ENCODE measurements at regions not wholly inside any gene's neighbourhood (a gene's known extent, or its start where the extent isn't known, plus 50 kb on each side); places are given as distances from the start of the nearest gene placed in this dataset.

- intact Hi-C loops (cut with micrococcal nuclease), result no loop called here
Measured at GRCh38 chr16:13291591-13292333, 390.4 kb downstream of the SHISA9 start.

GRCh38 chr16:13296206-13296605 lies 394.8 kb downstream of the SHISA9 start:
- intact Hi-C loops (cut with micrococcal nuclease), result no loop called here

GRCh38 chr16:13298666-13299065 lies 397.3 kb downstream of the SHISA9 start:
- intact Hi-C loops (cut with micrococcal nuclease), result no loop called here

GRCh38 chr16:13300066-13300840 lies 398.9 kb downstream of the SHISA9 start:
- intact Hi-C loops (cut with micrococcal nuclease), result no loop called here

- intact Hi-C loops (cut with micrococcal nuclease), result no loop called here
Measured at GRCh38 chr16:13305019-13305755, 403.8 kb downstream of the SHISA9 start.

GRCh38 chr16:13306161-13306995 lies 405.0 kb downstream of the SHISA9 start:
- intact Hi-C loops (cut with micrococcal nuclease), result no loop called here

- intact Hi-C loops (cut with micrococcal nuclease), result no loop called here
Measured at GRCh38 chr16:13307255-13307654, 405.9 kb downstream of the SHISA9 start.

- intact Hi-C loops (cut with micrococcal nuclease), result no loop called here
Measured at GRCh38 chr16:13307851-13308250, 406.5 kb downstream of the SHISA9 start.

- intact Hi-C loops (cut with micrococcal nuclease), result no loop called here
Measured at GRCh38 chr16:13312063-13312462, 410.7 kb downstream of the SHISA9 start.

- intact Hi-C loops (cut with micrococcal nuclease), result no loop called here
Measured at GRCh38 chr16:13313351-13313750, 412.0 kb downstream of the SHISA9 start.

- intact Hi-C loops (cut with micrococcal nuclease), result no loop called here
Measured at GRCh38 chr16:13314633-13315032, 413.2 kb downstream of the SHISA9 start.

GRCh38 chr16:13315642-13316427 lies 414.4 kb downstream of the SHISA9 start:
- intact Hi-C loops (cut with micrococcal nuclease), result no loop called here

- intact Hi-C loops (cut with micrococcal nuclease), result no loop called here
Measured at GRCh38 chr16:13322336-13322735, 420.9 kb downstream of the SHISA9 start.

- intact Hi-C loops (cut with micrococcal nuclease), result no loop called here
Measured at GRCh38 chr16:13324851-13325250, 423.5 kb downstream of the SHISA9 start.

- intact Hi-C loops (cut with micrococcal nuclease), result no loop called here
Measured at GRCh38 chr16:13325396-13325795, 424.0 kb downstream of the SHISA9 start.

- intact Hi-C loops (cut with micrococcal nuclease), result no loop called here
Measured at GRCh38 chr16:13331918-13332317, 430.5 kb downstream of the SHISA9 start.

GRCh38 chr16:13332713-13333255 lies 431.4 kb downstream of the SHISA9 start:
- intact Hi-C loops (cut with micrococcal nuclease), result no loop called here

- intact Hi-C loops (cut with micrococcal nuclease), result no loop called here
Measured at GRCh38 chr16:13333336-13333735, 431.9 kb downstream of the SHISA9 start.

GRCh38 chr16:13335879-13336278 lies 434.5 kb downstream of the SHISA9 start:
- intact Hi-C loops (cut with micrococcal nuclease), result no loop called here

GRCh38 chr16:13336335-13336734 lies 434.9 kb downstream of the SHISA9 start:
- intact Hi-C loops (cut with micrococcal nuclease), result no loop called here

Data from T-helper 1 cell treated with Interleukin-12 subunit alpha and Interleukin-12 subunit beta and Interleukin-4 antibody, amounts not matched to agents 30 ng/mL and 1 ng/mL, for 36 hours (primary cell).